ENCODE measurements at regions not wholly inside any gene's neighbourhood (a gene's known extent, or its start where the extent isn't known, plus 50 kb on each side); places are given as distances from the start of the nearest gene placed in this dataset.

GRCh38 chr11:91857179-91857578, 367.4 kb upstream of the FAT3 start:
- TF ChIP-seq CTCF (IDR thresholded peaks at IDR 0.05; ENCODE audit: low read depth, low read length) (no peak), EZH2phosphoT487 (IDR thresholded peaks at IDR 0.05; ENCODE audit: low read depth) (no peak)
